ENCODE measurements at regions not wholly inside any gene's neighbourhood (a gene's known extent, or its start where the extent isn't known, plus 50 kb on each side); places are given as distances from the start of the nearest gene placed in this dataset.
"Not testable (repeated sequence)": the region's sequence is repeated elsewhere in the genome, so short reads cannot be mapped to it uniquely, and the experiment has no call there.

- Mint-ChIP-seq H3K27ac (no peak overlapping the region), H3K27me3 (ENCODE audit: insufficient read depth) (no peaks in the 10 kb centered on the region; the same call in 1 of the 2 replicates), H3K36me3 (ENCODE audit: low read depth) (no peaks in the 10 kb centered on the region), H3K4me3 (no peak overlapping the region), H3K9me3 (no peaks in the 10 kb centered on the region), H3K4me1 (ENCODE audit: low read depth) (peaks cover 21% of the 10 kb centered on the region)
- no peak for DNase-seq
- no peak for TF ChIP-seq CTCF (IDR thresholded peaks at IDR 0.05)
Observed at GRCh38 chr3:187812496-187812895, 67.2 kb upstream of the BCL6 start.

- Mint-ChIP-seq H3K27ac (no peak overlapping the region), H3K4me1 (ENCODE audit: low read depth) (peaks cover 19% of the 10 kb centered on the region), H3K9me3 (no peaks in the 10 kb centered on the region), H3K27me3 (ENCODE audit: insufficient read depth) (no peaks in the 10 kb centered on the region; the same call in 1 of the 2 replicates), H3K36me3 (ENCODE audit: low read depth) (no peaks in the 10 kb centered on the region), H3K4me3 (no peak overlapping the region)
- DNase-seq = no peak
- no peak for TF ChIP-seq CTCF (IDR thresholded peaks at IDR 0.05)
Observed at GRCh38 chr3:187813198-187813597, 67.9 kb upstream of the BCL6 start.

GRCh38 chr3:187817766-187818165 is 72.5 kb upstream of the BCL6 start:
- H3K36me3 Mint-ChIP-seq (ENCODE audit: low read depth); H3K9me3 Mint-ChIP-seq; DNase-seq; H3K4me1 Mint-ChIP-seq (ENCODE audit: low read depth); H3K27ac Mint-ChIP-seq; H3K27me3 Mint-ChIP-seq (ENCODE audit: insufficient read depth); H3K4me3 Mint-ChIP-seq: not testable (repeated sequence)

GRCh38 chr3:187821616-187822317 is 76.5 kb upstream of the BCL6 start:
- H3K27me3 Mint-ChIP-seq (ENCODE audit: insufficient read depth) = peaks cover 6% of the 10 kb centered on the region; the same call in 1 of the 2 replicates
- H3K36me3 Mint-ChIP-seq (ENCODE audit: low read depth) = no peaks in the 10 kb centered on the region
- no peak overlapping the region for H3K4me3 Mint-ChIP-seq
- no peak for DNase-seq
- H3K4me1 Mint-ChIP-seq (ENCODE audit: low read depth) = no peaks in the 10 kb centered on the region
- H3K9me3 Mint-ChIP-seq = no peaks in the 10 kb centered on the region
- H3K27ac Mint-ChIP-seq = no peak overlapping the region
- TF ChIP-seq CTCF (IDR thresholded peaks at IDR 0.05) = no peak

DNA sequence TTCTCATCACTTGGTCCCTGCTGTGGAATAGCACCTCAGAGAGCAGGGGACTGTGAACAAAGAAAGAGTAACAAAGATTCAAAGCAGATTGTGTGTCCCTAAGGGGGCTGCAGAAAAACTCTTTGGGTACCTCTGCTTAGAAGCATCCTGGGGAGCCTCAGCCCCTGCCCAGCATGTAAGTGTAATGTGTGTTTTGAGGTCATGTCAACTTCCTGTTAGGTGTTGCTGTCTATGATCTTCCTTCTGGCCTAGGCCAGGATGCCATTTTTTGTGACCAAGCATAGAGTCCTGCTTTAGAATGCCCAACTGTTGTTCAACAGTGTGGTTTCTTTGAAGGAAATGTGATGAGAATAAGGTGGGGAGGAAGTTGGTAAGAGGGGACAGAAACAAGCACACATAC is 77.1 kb upstream of the BCL6 start:
- no peaks in the 10 kb centered on the region for H3K9me3 Mint-ChIP-seq
- TF ChIP-seq CTCF (IDR thresholded peaks at IDR 0.05) = no peak
- H3K27me3 Mint-ChIP-seq (ENCODE audit: insufficient read depth) = peaks cover 6% of the 10 kb centered on the region; the same call in 1 of the 2 replicates
- H3K36me3 Mint-ChIP-seq (ENCODE audit: low read depth) = no peaks in the 10 kb centered on the region
- no peak overlapping the region for H3K27ac Mint-ChIP-seq
- H3K4me1 Mint-ChIP-seq (ENCODE audit: low read depth) = no peaks in the 10 kb centered on the region
- DNase-seq = no peak
- H3K4me3 Mint-ChIP-seq = no peak overlapping the region

DNA sequence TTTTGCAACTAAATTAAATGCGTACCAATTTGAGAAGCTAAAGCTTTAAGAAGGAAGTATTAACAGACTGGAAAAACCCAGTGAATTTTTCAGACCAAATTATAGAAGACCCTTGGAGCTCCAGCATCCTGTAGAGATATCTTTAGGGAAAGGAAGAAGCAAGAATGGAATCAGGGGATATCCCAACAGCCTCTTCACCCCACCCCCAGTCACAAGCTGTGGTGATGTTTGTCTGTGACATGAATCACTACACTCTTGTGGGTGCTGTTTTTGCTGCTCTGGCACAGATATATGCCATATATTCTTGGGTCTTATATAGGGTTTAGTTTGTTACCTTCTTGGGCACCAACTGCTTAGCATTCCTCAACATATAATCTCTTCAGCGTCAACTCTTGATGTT is 78.5 kb upstream of the BCL6 start:
- peaks cover 6% of the 10 kb centered on the region; the same call in 1 of the 2 replicates for H3K27me3 Mint-ChIP-seq (ENCODE audit: insufficient read depth)
- no peaks in the 10 kb centered on the region for H3K4me1 Mint-ChIP-seq (ENCODE audit: low read depth)
- DNase-seq = no peak
- TF ChIP-seq CTCF (IDR thresholded peaks at IDR 0.05) = no peak
- H3K27ac Mint-ChIP-seq = no peak overlapping the region
- H3K4me3 Mint-ChIP-seq = no peak overlapping the region
- H3K36me3 Mint-ChIP-seq (ENCODE audit: low read depth) = no peaks in the 10 kb centered on the region
- H3K9me3 Mint-ChIP-seq = no peaks in the 10 kb centered on the region
